Parathyroid adenoma (tissue), 2 donors: ENCODE measurements at regions not wholly inside any gene's neighbourhood (a gene's known extent, or its start where the extent isn't known, plus 50 kb on each side); places are given as distances from the start of the nearest gene placed in this dataset.

Experiments used
- H2AFZ ChIP-seq: fragments of 300-600 bp; sonication (generic); one replicate; pipeline ENCODE4 v1.7.0; 2017; ENCODE audit warnings: antibody characterized with exemption, mild to moderate bottlenecking
- H3K27ac ChIP-seq: fragments of 300-600 bp; sonication (generic); one replicate; pipeline ENCODE4 v1.7.0; 2017
- H3K27me3 ChIP-seq: fragments of 300-600 bp; sonication (generic); one replicate; pipeline ENCODE4 v1.7.0; 2017; ENCODE audit warnings: low read length; ENCODE audit not compliant: control insufficient read depth, insufficient read depth
- H3K36me3 ChIP-seq: fragments of 300-600 bp; sonication (generic); one replicate; pipeline ENCODE4 v1.7.0; 2017; ENCODE audit warnings: low read length; ENCODE audit not compliant: control insufficient read depth, insufficient read depth
- H3K4me1 ChIP-seq: fragments of 300-600 bp; sonication (generic); one replicate; pipeline ENCODE4 v1.7.0; 2017; ENCODE audit warnings: control low read depth
- H3K4me2 ChIP-seq: fragments of 300-600 bp; sonication (generic); one replicate; pipeline ENCODE4 v1.7.0; 2017; ENCODE audit warnings: low read length
- H3K4me3 ChIP-seq: fragments of 300-600 bp; sonication (generic); one replicate; pipeline ENCODE4 v1.7.0; 2017; ENCODE audit warnings: low read depth, low read length
- H3K79me2 ChIP-seq: fragments of 300-600 bp; sonication (generic); one replicate; pipeline ENCODE4 v1.7.0; 2017; ENCODE audit warnings: control low read depth
- H3K9ac ChIP-seq: fragments of 300-600 bp; sonication (generic); one replicate; pipeline ENCODE4 v1.7.0; 2017; ENCODE audit warnings: mild to moderate bottlenecking
- H3K9me3 ChIP-seq: fragments of 300-600 bp; sonication (generic); one replicate; pipeline ENCODE4 v1.7.0; 2017; ENCODE audit warnings: low read length; ENCODE audit not compliant: control insufficient read depth
- TF ChIP-seq, protein P1 (sequence below): fragments of 300-600 bp; sonication (generic); IDR thresholded peaks from one replicate; pipeline ENCODE4 v1.7.0; 2017; ENCODE audit warnings: antibody characterized with exemption, mild to moderate bottlenecking
- donor health status: primary hyperparathyroidism.

DNA sequence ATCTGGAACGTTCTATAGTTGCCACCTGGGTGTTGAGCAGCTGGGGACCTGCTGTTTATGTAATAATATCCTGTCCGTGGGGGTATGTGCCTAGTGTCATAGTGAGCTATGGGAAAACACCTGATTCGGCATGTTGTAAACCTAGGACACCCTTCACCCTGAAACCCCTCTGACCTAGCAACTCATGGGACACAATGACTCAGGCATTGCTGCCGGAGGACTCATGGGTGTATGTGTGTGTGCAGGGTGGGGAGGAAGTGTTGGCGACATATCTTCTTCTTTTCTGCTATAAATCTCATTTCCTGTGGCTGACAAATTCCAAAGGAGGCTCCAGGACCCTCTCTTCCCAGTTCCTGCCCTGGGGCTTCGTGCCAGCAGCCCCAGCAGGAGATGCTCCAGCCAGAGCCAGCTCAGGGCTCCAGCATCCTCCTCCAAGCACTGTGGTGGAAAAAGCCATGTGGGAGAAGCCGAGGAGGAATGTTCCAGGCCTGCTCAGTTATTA is 77.0 kb upstream of the PODXL start:
- no peak overlapping the region for H2AFZ ChIP-seq
- TF ChIP-seq, protein P1, sequence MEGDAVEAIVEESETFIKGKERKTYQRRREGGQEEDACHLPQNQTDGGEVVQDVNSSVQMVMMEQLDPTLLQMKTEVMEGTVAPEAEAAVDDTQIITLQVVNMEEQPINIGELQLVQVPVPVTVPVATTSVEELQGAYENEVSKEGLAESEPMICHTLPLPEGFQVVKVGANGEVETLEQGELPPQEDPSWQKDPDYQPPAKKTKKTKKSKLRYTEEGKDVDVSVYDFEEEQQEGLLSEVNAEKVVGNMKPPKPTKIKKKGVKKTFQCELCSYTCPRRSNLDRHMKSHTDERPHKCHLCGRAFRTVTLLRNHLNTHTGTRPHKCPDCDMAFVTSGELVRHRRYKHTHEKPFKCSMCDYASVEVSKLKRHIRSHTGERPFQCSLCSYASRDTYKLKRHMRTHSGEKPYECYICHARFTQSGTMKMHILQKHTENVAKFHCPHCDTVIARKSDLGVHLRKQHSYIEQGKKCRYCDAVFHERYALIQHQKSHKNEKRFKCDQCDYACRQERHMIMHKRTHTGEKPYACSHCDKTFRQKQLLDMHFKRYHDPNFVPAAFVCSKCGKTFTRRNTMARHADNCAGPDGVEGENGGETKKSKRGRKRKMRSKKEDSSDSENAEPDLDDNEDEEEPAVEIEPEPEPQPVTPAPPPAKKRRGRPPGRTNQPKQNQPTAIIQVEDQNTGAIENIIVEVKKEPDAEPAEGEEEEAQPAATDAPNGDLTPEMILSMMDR = no peak
- H3K27me3 ChIP-seq = no peaks in the 10 kb centered on the region
- H3K4me1 ChIP-seq = no peaks in the 10 kb centered on the region
- H3K9me3 ChIP-seq = no peaks in the 10 kb centered on the region
- H3K4me3 ChIP-seq = no peak overlapping the region
- H3K4me2 ChIP-seq = no peak overlapping the region
- H3K9ac ChIP-seq = no peak overlapping the region
- H3K36me3 ChIP-seq = no peaks in the 10 kb centered on the region
- no peaks in the 10 kb centered on the region for H3K79me2 ChIP-seq
- H3K27ac ChIP-seq = no peak overlapping the region

GRCh38 chr7:131630427-131630826 is 74.0 kb upstream of the PODXL start:
- H3K4me2 ChIP-seq = no peak overlapping the region
- no peak overlapping the region for H3K9ac ChIP-seq
- no peak overlapping the region for H2AFZ ChIP-seq
- no peak overlapping the region for H3K4me3 ChIP-seq
- no peaks in the 10 kb centered on the region for H3K36me3 ChIP-seq
- no peaks in the 10 kb centered on the region for H3K4me1 ChIP-seq
- no peaks in the 10 kb centered on the region for H3K79me2 ChIP-seq
- no peaks in the 10 kb centered on the region for H3K27me3 ChIP-seq
- TF ChIP-seq, protein P1 = no peak
- no peaks in the 10 kb centered on the region for H3K9me3 ChIP-seq
- H3K27ac ChIP-seq = no peak overlapping the region

DNA sequence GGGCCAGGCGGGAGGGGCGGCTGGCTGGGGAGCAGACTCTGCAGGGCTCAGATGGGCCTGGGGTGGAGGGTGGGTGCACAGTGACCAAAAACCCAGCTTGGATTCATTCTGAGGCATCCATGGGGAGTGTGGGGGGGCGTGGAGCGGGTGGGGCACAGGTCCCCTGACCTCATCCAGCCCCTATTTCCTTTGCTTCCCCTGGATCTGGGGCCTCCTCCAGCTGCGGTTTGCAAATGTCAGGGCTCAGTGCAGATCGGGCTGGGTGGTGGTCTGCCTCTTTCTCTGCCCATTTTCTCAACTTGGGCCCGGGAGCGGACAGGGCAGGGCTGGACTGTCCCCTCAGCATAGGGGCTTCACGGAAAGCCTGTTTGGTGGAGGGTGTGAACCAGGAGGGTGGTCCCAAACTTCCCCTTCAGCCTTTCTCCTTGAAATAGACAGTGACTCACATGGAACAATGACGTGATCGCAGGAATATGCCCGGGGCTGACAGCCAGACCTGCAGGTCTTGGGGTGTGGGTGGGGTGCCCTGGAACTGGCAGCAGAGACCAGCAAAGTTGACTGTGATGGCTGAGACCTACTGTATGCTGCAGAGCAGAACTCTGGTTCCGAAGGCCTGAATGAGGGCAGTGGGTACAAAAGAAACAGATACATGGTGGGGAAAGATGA is 72.9 kb upstream of the PODXL start:
- Histone ChIP-seq H3K9ac (no peak overlapping the region), H3K4me2 (no peak overlapping the region), H2AFZ (no peak overlapping the region), H3K27ac (no peak overlapping the region), H3K4me1 (no peaks in the 10 kb centered on the region), H3K79me2 (no peaks in the 10 kb centered on the region), H3K9me3 (no peaks in the 10 kb centered on the region), H3K36me3 (no peaks in the 10 kb centered on the region), H3K27me3 (no peaks in the 10 kb centered on the region), H3K4me3 (no peak overlapping the region)
- TF ChIP-seq, protein P1 = no peak

DNA sequence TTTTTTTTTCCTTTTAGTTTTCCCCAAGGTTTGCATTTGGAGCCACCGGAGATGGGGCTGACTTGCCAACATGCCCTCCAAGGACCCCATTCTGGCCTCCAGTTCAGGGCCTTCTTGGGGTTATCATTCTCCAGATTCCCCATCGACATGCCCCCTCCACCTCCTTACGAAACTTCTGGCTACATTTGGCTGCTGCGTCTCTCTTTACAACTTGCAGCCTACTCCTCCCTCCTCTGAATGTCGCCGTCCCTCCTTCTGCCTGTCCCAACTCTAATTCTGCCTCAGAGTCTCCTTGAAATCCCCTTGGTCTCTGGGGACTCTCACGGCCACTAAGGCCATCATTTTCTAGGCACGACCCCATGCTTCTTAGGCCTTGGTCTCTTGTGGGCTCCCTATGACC is 72.2 kb upstream of the PODXL start:
- H3K4me2 ChIP-seq = no peak overlapping the region
- TF ChIP-seq, protein P1 = no peak
- H3K36me3 ChIP-seq = no peaks in the 10 kb centered on the region
- H3K27me3 ChIP-seq = no peaks in the 10 kb centered on the region
- no peak overlapping the region for H3K4me3 ChIP-seq
- no peak overlapping the region for H2AFZ ChIP-seq
- H3K9me3 ChIP-seq = no peaks in the 10 kb centered on the region
- H3K79me2 ChIP-seq = no peaks in the 10 kb centered on the region
- no peak overlapping the region for H3K9ac ChIP-seq
- H3K4me1 ChIP-seq = no peaks in the 10 kb centered on the region
- H3K27ac ChIP-seq = no peak overlapping the region

DNA sequence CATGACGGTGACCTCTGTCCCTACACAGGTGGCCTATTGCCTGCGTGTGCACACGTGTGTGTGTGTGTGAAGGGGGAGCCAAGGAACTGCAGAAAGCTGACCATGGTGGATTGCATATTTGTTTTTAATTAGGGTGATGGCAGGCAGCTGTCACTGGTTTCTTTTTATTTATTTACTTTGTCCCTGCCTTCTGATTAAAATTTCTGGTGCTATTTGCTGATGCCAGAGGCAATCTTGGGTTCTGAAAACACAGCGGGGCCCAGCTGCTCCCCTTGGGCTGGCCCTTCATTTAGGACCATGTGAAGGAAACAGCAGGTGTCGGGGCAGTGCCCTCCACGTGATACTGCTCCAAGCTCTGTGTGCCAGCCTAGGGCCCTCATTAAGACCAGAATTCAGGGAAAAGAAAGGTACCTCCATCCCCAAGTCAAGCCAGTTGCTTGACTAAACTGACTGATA is 71.3 kb upstream of the PODXL start:
- TF ChIP-seq, protein P1 = no peak
- H3K4me3 ChIP-seq = no peak overlapping the region
- no peaks in the 10 kb centered on the region for H3K9me3 ChIP-seq
- no peak overlapping the region for H3K27ac ChIP-seq
- no peaks in the 10 kb centered on the region for H3K36me3 ChIP-seq
- H3K79me2 ChIP-seq = no peaks in the 10 kb centered on the region
- no peaks in the 10 kb centered on the region for H3K4me1 ChIP-seq
- H3K27me3 ChIP-seq = no peaks in the 10 kb centered on the region
- H3K9ac ChIP-seq = no peak overlapping the region
- H3K4me2 ChIP-seq = no peak overlapping the region
- no peak overlapping the region for H2AFZ ChIP-seq
